CD4-positive, alpha-beta T cell treated with Interleukin-21 for 1 hour (primary cell): ENCODE measurements at regions not wholly inside any gene's neighbourhood (a gene's known extent, or its start where the extent isn't known, plus 50 kb on each side); places are given as distances from the start of the nearest gene placed in this dataset.

Experiments
- DNase-seq: peaks from one replicate; pipeline ENCODE4 v3.0.0-alpha.2; 2020

DNA sequence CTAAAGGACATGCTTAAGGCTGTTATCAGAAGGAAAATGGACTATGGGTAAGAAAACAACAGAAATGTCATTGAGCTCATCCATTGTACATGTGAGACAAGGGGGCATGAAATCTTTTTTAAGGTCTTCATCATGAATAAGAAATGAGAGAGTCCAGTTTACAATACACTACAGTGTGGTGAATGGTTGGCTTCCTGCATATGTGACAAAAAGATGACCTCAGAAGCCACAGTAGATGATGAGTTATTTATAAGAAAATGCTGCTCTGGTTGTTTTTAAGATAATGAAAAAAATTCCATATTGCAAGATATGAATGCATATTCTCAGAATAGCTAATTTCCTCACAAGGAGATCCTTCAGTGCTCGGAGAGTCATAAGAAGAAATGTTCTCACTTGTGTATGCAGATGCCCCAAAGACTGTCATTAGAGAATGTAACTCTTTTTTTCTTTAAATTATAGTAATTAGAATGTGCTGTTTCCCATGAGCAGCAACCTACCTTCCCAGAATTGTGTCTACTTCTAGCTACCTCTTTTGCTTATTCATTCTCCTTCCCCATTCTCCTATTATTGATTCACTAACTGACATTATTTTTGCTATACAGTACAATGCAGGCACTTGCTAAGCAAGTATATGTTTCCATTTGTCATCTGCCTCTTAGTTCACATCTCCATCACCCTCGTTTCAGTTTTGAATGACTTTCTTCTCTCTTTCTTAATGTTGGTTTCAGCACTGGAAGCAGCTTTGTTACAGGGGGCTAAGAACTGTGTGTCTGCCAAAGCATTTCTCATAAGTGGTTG is 152.0 kb upstream of the PEX5L start:
- no peak for DNase-seq

DNA sequence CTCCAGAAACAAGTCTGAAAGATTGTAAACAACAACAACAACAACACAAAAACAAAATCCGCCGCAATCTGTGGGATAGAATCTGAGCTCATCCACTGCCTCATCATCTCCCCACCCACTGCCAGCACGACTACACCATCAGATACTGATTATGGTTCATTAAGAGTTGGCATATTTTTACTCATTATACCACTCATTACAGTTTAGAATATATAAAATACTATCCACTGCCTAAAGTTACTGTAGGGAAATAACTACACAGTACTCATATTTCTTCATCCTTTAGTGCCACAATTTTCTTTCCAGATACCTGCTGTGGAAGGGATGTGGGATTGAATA is 152.5 kb upstream of the PEX5L start:
- DNase-seq = no peak

DNA sequence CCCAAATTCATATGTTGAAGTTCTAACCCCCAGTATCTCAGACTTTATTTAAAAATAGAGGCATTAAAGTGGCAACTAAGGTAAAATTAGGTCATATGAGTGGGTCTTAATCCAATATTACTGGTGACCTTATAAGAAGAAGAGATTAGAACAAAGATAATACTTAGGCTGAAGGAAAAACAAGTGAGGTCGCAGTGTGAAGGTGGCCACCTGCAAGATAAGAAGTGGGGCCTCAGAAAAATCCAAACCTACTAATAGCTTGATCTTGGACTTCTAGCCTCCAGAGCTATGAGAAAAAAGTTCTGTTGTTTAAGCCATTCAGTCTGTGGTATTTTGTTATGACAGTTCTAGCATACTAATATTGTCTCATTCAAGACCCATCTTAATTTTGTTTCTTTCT is 159.9 kb upstream of the PEX5L start:
- DNase-seq = no peak

DNA sequence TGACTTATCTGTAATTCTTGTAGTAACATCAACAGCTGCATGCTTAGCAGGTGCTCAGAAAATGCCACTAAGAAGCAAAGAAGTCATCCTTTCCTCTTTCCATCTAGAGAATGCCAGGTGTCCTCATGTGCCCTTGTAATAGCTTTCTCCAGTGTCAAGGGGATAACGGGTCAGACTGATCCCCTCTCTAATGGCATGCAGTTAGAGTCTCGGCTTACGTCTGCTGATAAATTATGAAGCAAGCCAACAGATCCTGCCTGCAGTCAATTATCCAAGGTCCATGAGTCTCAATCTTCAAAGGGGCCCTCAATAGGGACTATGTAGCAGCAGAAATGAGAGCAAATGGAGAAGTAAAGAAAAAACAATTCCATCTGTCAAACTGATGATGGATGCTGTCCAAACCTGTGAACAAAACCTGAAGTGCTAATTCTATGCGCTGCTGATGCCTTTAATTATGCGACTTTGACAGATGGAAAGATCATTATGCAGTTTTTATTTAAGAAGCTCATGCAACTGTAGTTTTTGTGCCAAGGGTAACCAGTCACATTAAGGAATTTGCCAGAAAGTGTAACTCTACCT is 162.8 kb upstream of the PEX5L start:
- DNase-seq = no peak

DNA sequence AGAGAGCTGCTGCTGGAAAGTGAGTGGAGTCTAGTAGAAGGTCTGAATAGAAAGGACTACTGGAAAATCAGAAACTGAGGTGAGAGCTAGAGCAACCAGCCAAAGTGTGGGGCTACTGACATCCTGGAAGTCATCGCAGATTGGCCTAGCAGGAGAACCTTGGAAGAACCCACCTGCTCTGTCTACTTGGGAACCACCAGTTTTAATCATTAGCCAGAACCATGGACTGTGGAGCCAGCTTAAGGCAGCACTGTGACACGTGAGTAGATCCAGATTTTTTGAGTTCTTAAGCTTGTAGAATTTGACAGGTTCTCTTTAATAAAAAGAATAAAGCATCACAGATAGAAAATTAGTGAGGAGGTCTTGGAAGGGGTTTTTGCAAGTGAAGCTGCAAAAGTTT is 179.1 kb upstream of the PEX5L start:
- DNase-seq = no peak

DNA sequence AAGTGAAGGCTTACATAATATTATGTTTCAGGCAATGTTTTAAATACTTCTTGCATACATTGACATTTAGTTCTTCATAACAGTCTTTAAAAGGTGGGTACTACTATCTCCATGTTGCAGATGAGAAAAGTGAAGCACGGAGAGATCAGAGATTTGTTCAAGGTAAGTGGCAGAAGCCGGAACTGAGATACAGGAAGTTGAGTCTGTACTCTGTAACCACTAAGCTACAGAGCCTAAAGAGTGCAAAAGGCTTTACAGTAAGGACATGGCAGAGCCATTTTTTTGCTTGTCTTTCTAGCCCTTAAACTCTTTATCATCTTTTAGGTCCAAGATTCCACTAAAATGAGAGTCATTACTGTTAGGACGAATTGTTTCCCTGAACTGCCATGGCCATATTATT is 186.5 kb upstream of the PEX5L start:
- no peak for DNase-seq

DNA sequence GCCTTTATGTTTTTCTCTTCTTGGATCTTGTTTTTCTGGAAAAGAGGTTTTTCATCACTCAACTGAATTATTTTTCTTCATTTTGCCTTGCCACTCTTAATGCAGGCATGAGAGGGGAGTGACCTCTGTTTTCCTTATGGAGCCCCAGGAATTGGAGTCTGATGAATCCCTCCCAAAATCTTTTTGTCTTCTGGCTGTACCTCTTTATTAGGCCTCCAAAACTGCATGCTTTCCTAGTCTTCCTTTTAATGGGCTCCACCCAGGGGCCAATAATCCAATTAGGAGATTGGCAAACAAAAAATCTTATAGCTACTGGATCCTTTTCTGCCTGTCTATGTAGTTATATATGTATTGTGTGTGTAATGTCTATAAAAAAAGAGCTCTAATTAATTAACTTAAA is 192.4 kb upstream of the PEX5L start:
- no peak for DNase-seq

DNA sequence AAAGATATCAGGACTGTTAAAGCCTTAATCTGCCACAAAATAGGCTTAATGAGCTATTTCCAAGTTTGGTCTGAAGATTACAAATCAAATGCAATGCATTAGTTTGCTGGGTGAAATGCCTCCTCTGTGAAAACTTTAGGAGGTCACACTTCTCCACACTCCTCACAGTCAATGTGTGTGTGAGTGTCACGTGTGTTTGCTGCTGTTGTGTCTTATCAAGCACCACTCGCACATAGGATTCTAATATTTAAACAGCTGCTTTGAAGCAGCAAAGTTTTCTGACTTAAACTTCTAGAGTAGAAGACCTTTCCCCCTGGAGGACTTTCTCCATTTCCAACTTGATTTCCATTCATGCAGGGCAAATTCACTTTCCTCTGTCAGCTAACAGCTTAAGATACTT is 203.2 kb upstream of the PEX5L start:
- DNase-seq = no peak

DNA sequence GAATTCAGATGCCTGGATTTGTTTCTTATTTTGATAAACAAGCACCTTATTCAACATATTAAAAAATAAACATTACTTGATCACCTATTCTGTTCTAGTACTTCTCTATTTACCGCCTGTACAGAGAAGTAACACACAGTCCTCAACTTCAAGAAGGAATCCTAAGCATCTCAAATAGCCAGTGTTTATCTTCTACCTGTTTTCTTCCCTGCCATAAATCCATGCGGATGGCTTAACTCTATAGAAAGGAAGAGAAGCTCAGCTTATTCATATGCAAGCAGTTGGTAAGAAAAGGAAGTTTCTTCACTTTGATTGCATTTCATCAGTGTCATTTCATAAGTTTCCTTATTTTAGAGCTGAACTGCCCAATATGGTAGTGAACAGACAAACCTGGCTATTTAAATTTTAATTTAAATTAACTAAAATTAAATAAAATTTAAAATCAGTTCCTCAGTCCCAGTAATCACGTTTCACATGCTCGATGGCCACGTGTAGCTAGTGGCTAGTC is 210.0 kb upstream of the PEX5L start:
- no peak for DNase-seq

DNA sequence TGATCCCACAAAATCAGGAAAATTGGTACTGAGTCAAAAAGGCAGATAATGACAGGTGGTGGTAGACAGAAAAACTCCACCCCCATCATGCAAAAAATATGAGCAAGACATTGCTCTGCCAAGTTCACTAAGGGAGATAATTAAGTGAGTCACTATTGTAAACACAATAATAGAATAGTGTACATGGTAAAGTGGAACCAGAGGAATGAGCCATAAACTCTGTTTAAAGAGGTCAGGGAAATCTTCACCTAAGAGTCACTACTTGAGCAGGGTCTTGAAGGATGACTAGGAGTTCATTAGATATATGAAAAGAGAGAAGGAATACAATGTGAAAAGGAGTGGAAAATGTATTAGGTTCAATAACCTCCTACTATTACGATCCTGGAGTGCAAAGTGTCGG is 213.4 kb upstream of the PEX5L start:
- DNase-seq = no peak

DNA sequence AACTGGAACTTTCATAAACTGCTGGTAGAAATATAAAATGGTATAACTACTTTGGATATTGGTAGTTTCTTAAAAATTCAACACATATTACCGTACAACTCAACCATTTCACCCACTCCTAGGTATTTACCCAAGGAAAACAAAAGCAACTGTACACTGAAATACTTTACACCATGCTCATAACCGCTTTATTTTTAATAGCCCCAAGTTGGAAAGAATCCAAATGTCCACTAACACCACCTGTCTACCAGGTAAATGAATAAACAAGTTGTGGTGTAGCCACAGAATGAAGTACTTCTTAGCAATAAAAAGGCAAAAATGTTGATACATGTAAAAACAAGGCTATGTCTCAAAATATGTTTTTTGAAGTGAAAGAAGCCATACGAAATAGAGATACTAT is 215.9 kb upstream of the PEX5L start:
- DNase-seq = no peak

DNA sequence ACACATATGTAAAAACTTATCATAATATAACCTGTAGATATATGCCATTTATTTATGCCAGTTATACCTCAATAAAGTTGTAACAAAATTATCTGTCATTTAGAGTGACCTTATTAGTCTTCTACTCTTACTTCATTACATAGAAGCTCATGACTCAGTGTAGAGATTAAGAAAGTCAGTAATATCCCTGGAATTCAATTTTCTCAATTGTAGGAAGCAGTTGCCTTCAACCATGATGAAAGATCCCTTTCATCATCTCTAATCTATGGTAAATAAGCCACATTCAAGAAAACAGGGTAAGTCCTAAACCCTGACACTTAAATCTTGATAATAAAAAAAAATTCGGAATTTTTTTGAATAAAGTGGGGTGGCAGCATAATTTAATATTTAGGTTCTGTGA is 216.5 kb upstream of the PEX5L start:
- no peak for DNase-seq

DNA sequence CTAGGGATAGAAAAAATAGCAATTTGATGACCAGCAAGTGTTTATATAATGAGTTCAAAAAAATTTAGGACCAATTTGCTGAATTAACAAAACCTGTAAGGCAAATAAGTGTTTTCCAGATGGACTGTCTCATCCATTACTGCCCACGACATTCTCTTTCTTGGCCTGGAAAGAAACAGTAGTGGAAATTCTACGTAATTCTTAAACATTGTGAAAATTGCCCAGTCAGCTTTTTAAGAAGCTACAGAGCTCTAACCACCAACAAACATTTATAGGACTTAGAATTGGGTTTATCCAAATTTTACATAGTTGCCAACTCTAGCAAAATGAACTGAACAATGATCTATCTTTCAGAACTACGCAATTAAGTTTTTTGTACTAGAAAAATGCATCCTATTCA is 227.7 kb upstream of the PEX5L start:
- no peak for DNase-seq

DNA sequence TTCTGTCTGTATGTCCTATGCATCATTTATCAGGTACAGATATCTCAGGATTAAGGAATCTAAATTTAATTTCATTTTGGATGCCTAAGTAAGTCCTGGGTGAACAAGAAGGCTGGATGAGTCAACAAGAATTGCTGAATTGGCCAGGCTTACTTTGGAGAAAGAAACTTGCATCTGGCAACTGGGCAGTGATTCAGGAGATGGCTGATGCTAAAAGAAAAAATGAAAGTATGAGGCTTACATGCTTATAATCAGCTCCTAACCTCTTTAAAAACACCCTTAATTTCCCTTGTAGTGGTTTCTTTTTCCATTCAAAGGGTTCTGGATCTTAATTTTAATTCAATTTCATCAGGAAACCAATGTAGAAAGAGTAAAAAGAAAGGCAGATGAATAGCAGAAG is 228.8 kb upstream of the PEX5L start:
- DNase-seq = no peak

DNA sequence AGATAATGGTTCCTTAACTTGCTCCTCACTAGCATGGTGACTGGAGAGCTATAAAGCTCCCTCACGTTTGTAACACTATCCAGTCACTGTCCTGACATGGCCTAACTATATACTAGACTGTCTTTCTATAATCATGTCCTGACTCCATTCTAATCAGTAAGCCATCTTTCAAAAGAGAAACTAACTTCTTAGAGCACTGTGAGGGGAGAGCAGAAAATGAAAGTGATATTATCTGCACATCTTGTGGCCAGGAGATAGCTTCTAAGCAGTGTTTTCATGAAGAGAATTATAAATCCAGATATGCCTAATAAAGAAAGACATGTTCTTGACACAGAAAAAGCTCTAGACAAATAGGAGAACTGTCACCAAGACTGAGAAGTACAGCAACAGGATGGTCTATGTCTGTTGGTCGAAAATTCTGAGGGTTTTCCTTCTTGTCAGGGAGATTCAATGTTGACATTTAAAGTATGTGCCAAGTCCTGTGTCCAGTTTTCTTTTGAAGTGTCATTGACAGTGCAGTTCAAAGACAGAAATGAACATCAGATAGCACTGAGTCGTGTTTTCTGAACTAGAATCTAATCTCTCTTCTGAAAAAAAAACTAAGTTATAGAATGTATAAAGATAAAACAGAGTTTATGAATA is 230.6 kb upstream of the PEX5L start:
- DNase-seq = peak; percentile 29

DNA sequence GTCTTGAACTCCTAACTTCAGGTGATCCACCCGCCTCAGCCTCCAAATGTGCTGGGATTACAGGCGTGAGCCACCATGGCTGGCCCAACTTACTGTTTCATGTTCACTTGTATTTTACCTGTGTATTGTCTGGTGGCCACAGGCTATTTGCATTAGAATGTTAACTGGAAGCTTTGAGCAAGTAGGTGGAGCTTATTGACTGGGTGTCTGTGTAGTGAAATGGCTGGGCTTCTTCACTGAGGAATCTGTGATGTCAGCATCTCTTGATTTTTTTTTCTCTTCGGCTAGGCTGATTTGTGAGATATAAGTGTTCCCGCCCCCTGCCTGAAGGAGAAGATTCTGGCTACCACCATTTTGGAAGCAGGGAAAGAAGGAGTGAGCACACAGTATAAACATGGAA is 237.8 kb upstream of the PEX5L start:
- no peak for DNase-seq

DNA sequence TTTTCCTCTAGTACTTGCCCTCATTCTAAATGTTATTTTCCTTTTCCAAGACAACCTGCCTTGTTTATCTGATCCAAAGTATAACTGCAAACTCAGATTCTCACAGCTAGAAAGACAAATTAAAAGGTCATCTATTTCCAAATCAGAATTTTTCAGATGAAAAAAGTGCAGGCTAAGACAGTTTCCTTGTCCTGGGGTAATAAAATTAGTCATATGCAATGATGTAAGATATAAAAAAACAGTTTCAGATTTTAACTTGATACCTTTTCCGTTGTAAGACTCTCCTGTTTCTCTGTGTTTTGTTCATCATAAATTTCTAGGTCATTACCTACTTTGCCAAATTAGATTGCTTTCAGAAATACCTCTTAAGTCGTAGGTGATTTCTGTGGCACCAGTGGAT is 238.4 kb upstream of the PEX5L start:
- DNase-seq = no peak

DNA sequence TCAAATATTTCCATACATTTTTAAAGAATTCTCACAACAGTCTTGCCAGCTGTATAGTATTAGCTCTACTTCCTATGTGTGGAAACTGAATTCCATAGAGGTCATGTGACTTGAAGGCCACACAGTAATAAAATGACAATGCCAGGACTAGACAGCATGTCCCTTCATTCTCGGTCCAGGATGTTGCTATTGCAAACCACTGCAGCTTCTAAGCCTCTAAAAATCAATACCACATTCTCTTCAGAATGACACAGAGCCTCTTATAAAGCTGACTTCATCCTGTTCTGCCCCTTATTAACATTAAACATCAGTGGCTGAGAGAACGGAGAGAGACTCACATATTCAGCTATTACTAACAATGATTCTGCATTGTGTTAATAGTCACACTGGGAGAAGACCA is 240.3 kb upstream of the PEX5L start:
- DNase-seq = no peak

DNA sequence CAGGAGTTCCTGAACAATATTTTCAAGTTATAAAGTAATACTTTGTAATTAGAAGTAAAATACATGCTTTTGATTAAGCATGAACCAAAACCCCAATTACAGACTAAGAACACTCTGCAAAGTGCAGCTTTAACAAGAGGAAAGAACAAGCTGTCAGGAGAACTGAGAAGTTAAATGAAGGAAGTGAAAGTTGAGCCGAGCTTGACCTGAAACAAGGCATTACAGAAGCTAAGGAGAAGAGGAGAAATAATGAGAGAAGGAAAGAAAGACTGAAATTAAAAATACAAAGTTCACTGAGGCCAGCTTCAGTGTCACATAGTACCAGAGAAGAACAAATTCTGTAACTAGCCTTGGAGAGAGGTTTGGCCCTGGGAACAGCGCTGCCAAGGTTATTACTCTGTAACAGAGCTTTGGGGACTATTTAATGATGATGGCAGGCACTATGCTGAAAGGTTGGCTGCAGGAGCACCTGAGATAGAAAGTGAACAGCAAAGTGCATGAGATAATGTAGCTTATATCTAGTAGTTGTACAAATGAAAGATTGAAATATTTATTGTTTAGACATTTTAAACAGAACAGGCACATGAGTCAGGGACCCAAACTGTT is 241.9 kb upstream of the PEX5L start:
- no peak for DNase-seq

DNA sequence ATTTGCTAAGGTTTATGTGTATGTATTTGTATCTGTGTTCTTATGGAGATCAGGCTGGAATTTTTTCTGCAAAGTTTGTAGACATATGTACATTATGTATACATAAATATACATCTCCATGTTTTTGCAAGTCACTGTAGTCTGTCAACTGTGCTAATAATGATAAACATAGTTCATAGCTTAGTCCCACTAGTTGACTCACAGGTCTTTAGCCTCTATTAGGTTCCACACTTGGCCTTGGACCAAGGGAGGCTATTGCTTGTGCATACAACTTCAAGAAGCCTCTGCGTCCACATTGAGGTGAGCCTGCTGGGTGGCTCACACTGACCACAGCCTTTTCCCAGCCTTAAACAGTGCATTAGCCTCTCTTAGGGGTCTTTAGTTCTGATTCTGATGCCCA is 243.8 kb upstream of the PEX5L start:
- DNase-seq = no peak

DNA sequence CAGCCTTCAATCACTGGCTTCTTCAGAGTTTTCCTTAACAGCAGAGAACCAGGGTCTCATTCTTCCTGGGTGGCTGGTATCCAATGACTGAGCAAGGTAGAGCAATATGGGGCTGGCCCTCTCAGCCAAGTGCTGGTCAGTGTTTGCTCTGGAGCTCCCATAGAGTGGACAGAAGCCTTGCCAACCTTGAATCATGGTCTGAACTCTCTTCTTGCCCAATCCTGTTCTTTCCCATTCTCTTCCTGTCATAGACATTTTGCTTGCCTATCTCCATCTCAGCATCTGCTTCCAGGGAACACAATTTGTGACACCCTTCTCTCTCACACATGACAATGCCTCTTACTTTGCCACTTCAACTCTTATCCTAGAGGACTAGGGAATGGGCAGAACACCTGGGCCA is 245.6 kb upstream of the PEX5L start:
- DNase-seq = no peak

DNA sequence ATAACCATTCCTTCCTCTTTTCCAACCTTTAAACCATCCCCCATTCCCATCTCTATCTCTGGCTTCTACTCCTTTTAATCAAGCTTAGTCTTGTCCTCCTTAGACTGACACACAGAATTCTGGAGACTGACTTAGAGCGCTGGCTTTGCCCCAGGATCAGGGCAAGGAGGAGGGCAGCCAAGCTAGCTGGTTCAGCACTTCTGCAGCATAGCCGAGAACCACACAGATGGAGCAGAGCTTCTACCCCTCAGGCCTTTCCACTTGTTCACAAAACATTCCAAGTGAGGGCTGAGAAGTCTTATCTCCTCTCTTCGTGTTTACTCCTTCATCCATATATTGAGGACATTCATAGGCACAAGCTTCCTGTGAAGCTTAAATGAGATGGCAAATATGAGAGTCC is 246.5 kb upstream of the PEX5L start:
- no peak for DNase-seq

DNA sequence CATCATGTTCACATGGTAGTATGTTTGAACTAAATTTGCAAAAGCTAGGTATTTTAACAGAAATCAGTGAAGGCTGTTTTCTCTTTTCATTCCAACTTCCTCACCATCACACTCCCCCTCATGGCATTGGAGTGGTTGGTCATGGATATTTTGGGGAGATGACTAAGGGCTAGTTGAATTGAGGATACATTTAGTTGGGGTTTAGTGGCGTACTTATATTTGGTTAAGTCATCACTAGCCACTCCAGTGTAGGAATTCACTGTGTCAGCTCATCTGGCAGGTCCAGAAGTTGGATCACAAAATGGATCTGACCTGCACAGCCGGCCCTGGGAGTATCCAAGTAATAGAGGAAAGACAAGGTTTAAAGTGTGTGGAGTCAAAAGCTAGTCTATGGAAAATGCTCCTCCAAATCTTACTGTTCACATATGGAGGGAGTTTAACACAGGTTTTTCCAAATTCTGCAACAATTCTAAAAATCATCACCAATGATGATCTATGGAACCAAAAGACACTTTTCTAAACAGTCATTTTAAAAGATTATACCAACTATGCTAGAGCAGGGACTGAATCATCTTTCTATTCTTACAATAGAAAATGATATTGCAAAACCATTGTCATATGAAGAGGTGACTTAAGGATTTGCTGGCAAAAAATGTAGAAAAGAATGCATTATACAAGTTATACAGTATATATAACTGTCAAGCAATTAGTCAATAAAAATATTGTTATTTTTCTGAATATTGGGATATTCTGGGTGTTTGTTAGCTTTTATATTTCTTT is 247.8 kb upstream of the PEX5L start:
- DNase-seq = no peak
